GM12878 (cell line): ENCODE measurements at regions not wholly inside any gene's neighbourhood (a gene's known extent, or its start where the extent isn't known, plus 50 kb on each side); places are given as distances from the start of the nearest gene placed in this dataset.

ENCODE experiments used
- ATAC-seq: fragments of 200-7000 bp; cut with Tn5 transposase; 3 replicates; pipeline ENCODE4 v1.9.1; 2020; ENCODE audit warnings: mild to moderate bottlenecking, moderate library complexity
- BruUV-seq: library from RNA; stranded (reverse); fragments of 400-500 nt; replicated peaks from 2 replicates; lab custom pipeline; 2021; lab: Mats Ljungman, UMichigan
- CTCF ChIA-PET: fragments of 300-600 bp; sonication (Branson Sonifier 250); formaldehyde crosslinking; extraction: SDS; loops from one replicate; lab custom pipeline; 2021; ENCODE audit warnings: inconsistent platforms; lab: Yijun Ruan, JAX
- POLR2A ChIA-PET: fragments of 350-600 bp; formaldehyde crosslinking; extraction: SDS; loops from one replicate; lab custom pipeline; 2021; ENCODE audit warnings: inconsistent platforms; lab: Charles Lee
- RAD21 ChIA-PET: fragments of 300-600 bp; sonication (Branson Sonifier 250); formaldehyde crosslinking; loops from one replicate; lab custom pipeline; 2023; ENCODE audit warnings: antibody characterized with exemption; ENCODE audit not compliant: unreplicated experiment; lab: Charles Lee
- SMC1A ChIA-PET: fragments of 300-600 bp; sonication (Branson Sonifier 250); formaldehyde crosslinking; loops from one replicate; lab custom pipeline; 2023; ENCODE audit not compliant: unreplicated experiment, uncharacterized antibody; lab: Charles Lee
- DNase-seq: peaks from one replicate; pipeline ENCODE4 v3.0.0-alpha.2; 2011; ENCODE audit warnings: low read depth, low spot score
- FAIRE-seq: peaks from 3 replicates; lab custom pipeline; 2011; peaks lifted over from hg19 to GRCh38; lab: Jason Lieb, UNC
- H2AFZ ChIP-seq: 2 replicates; pipeline ENCODE4 v1.6.0; 2011; ENCODE audit warnings: low read depth, low read length, control low read depth; ENCODE audit not compliant: control insufficient read depth
- H3K27ac ChIP-seq: 2 replicates; pipeline ENCODE4 v1.5.1; 2011; ENCODE audit warnings: control low read depth; ENCODE audit not compliant: control insufficient read depth, insufficient read depth
- H3K27me3 ChIP-seq, 2 experiments: replicated peaks in 1 of 2; 2 replicates each; pipeline versions ENCODE4 v1.6.0 to v1.6.1; 2011; ENCODE audit warnings: low read length in 1 of 2; ENCODE audit not compliant: control insufficient read depth in 2 of 2, insufficient read depth in 2 of 2
- H3K36me3 ChIP-seq, 2 experiments: 2 replicates each; pipeline ENCODE4 v1.5.1; 2011; ENCODE audit warnings: low read length in 1 of 2; ENCODE audit not compliant: control insufficient read depth in 2 of 2, insufficient read depth in 2 of 2
- H3K4me1 ChIP-seq: 2 replicates; pipeline ENCODE4 v1.6.1; 2011; ENCODE audit warnings: mild to moderate bottlenecking, low read length, moderate library complexity, mixed read lengths; ENCODE audit not compliant: control insufficient read depth, insufficient read depth
- H3K4me2 ChIP-seq: 2 replicates; pipeline ENCODE4 v1.6.0; 2011; ENCODE audit warnings: control low read depth; ENCODE audit not compliant: control insufficient read depth, insufficient read depth
- H3K4me3 ChIP-seq: fragments of 200-600 bp; sonication (generic); 2 replicates; pipeline ENCODE4 v1.5.1; 2016
- H3K79me2 ChIP-seq: 2 replicates; pipeline ENCODE4 v1.6.0; 2011; ENCODE audit warnings: low read length; ENCODE audit not compliant: control insufficient read depth, insufficient read depth
- H3K9ac ChIP-seq: 2 replicates; pipeline ENCODE4 v1.8.0; 2011; ENCODE audit warnings: low read length, control low read depth, mixed read lengths; ENCODE audit not compliant: control insufficient read depth, insufficient read depth
- H3K9me3 ChIP-seq: replicated peaks from 3 replicates; pipeline ENCODE4 v1.5.1; 2011; ENCODE audit warnings: mild to moderate bottlenecking, low read length; ENCODE audit not compliant: control insufficient read depth, insufficient read depth
- H4K20me1 ChIP-seq: 2 replicates; pipeline ENCODE4 v1.6.0; 2011; ENCODE audit not compliant: control insufficient read depth, insufficient read depth
- CREM ChIP-seq: IDR thresholded peaks from 2 replicates; pipeline ENCODE4 v1.6.1; 2014; ENCODE audit warnings: antibody characterized with exemption, low read depth
- PRDM15 ChIP-seq: fragments of 450-650 bp; formaldehyde crosslinking; IDR thresholded peaks from 2 replicates; pipeline ENCODE4 v1.4.0; 2020; ENCODE audit warnings: mild to moderate bottlenecking, moderate library complexity
- RCOR1 ChIP-seq: conservative IDR thresholded peaks from 2 replicates; pipeline ENCODE4 v1.6.1; 2012; ENCODE audit warnings: low read depth, low read length, improper control_type of control experiment
- TCF12 ChIP-seq: IDR thresholded peaks from 2 replicates; pipeline ENCODE4 v1.6.1; 2011; ENCODE audit warnings: low read depth, mild to moderate bottlenecking, low read length
- ZBTB11 ChIP-seq: fragments of 450-650 bp; formaldehyde crosslinking; IDR thresholded peaks from 2 replicates; pipeline ENCODE4 v1.5.0; 2022; ENCODE audit warnings: mild to moderate bottlenecking, missing genetic modification characterization
- WGBS: methylation state at CpG from one replicate; pipeline ENCODE4 v1.1.6; 2016; ENCODE audit warnings: low lambda C conversion rate; ENCODE audit not compliant: insufficient replicate concordance, insufficient coverage; ENCODE audit errors: missing lambda C conversion rate; 5-methylcytosine and 5-hydroxymethylcytosine counted together
- in situ Hi-C: fragments of 300-500 bp; cut with MboI; formaldehyde crosslinking; loops from 9 replicates; pipeline ENCODE4 v1.14.3; 2018; ENCODE audit warnings: mixed read lengths
- intact Hi-C: fragments of 100-400 bp; cut with micrococcal nuclease; formaldehyde crosslinking; loops from one replicate; pipeline ENCODE4 v1.14.2; 2022; ENCODE audit not compliant: unreplicated experiment

DNA sequence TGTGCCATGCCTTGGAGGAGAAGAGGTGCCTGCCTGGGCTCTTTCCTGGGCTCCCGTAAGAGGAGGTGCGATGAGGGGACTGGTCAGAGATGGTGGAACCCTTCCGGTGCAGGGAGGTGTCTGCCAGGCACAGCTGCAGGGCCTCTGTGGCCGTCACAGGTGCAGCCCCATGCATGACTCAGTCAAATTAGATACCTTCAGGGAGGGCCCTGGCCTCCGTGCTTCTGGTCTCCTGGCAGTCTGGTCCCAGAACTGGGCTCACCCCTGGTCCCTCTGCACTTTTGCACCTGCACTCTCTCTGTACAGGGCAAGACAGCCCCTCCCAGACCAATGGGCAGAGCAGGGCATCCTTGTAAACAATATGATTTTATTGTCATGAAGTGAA is 49.9 kb upstream of the LRPAP1 start:
- BruUV-seq, result no TSS peak
- 29% methylated on average over 4 of the region's 5 CpGs for WGBS
- Histone ChIP-seq H3K4me1 (no peaks in the 10 kb centered on the region), H3K79me2 (no peaks in the 10 kb centered on the region), H3K27ac (no peak overlapping the region), H3K4me2 (no peak overlapping the region), H3K36me3 (no peaks in the 10 kb centered on the region), H4K20me1 (no peaks in the 10 kb centered on the region), H3K9ac (no peak overlapping the region), H2AFZ (no peak overlapping the region), H3K4me3 (no peak overlapping the region), H3K27me3 (no peaks in the 10 kb centered on the region), H3K9me3 (no peaks in the 10 kb centered on the region)
- TF ChIP-seq TCF12 (no peak), PRDM15 (CRISPR knock-in tag) (no peak), ZBTB11 (no peak), RCOR1 (no peak), CREM (no peak)
- intact Hi-C loops (no loop called here), in situ Hi-C loops (no loop called here)
- ChIA-PET SMC1A (no interaction called here), POLR2A (no interaction called here), CTCF (no interaction called here), RAD21 (no interaction called here)
- no peak for DNase-seq
- no peak for FAIRE-seq
- no peak for ATAC-seq
